ENCODE measurements at regions not wholly inside any gene's neighbourhood (a gene's known extent, or its start where the extent isn't known, plus 50 kb on each side); places are given as distances from the start of the nearest gene placed in this dataset.

- TF ChIP-seq POLR2A (IDR thresholded peaks at IDR 0.05): no peak
- no peak for TF ChIP-seq CTCF (IDR thresholded peaks at IDR 0.05)
- no peak for TF ChIP-seq POLR2AphosphoS5 (IDR thresholded peaks at IDR 0.05)
These were observed 401.2 kb upstream of the NECTIN3 start for GRCh38 chr3:110670407-110670806.

Measured in prostate gland (tissue), 2 donors.